H1 (cell line): ENCODE measurements at regions not wholly inside any gene's neighbourhood (a gene's known extent, or its start where the extent isn't known, plus 50 kb on each side); places are given as distances from the start of the nearest gene placed in this dataset.

Source experiments
- BCL11A ChIP-seq, 2 experiments: IDR thresholded peaks; one replicate each; pipeline ENCODE4 v1.6.1; 2011; ENCODE audit warnings: low read depth in 2 of 2, low read length in 2 of 2, mild to moderate bottlenecking in 2 of 2
- CHD2 ChIP-seq: IDR thresholded peaks from 2 replicates; pipeline ENCODE4 v1.6.1; 2012; ENCODE audit warnings: low read length, improper control_type of control experiment
- CTCF ChIP-seq, 3 experiments: IDR thresholded peaks; 1 replicate in 2 of 3; 2 replicates in 1 of 3; pipeline versions ENCODE4 v1.5.1 to v1.6.1; 2011; ENCODE audit warnings: low read length in 3 of 3, mild to moderate bottlenecking in 3 of 3, inconsistent platforms in 2 of 3, low read depth in 1 of 3, moderate library complexity in 1 of 3; ENCODE audit not compliant: insufficient read depth in 1 of 3; ENCODE audit errors: control extremely low read depth in 1 of 3
- E2F6 ChIP-seq: IDR thresholded peaks from 2 replicates; pipeline ENCODE4 v1.6.1; 2012; ENCODE audit warnings: inconsistent platforms
- EZH2 ChIP-seq: fragments of 200-600 bp; sonication (generic); IDR thresholded peaks from 2 replicates; pipeline ENCODE4 v1.7.1; 2012; ENCODE audit warnings: low read depth, mild to moderate bottlenecking, moderate library complexity, low read length, inconsistent platforms; ENCODE audit not compliant: severe bottlenecking
- GTF2F1 ChIP-seq: IDR thresholded peaks from 2 replicates; pipeline ENCODE4 v1.6.1; 2012; ENCODE audit warnings: low read depth, low read length, improper control_type of control experiment, borderline replicate concordance
- POLR2A ChIP-seq, 2 experiments: IDR thresholded peaks; 1 replicate in 1 of 2; 2 replicates in 1 of 2; pipeline ENCODE4 v1.6.1; 2011; ENCODE audit warnings: low read depth in 2 of 2, low read length in 2 of 2, mild to moderate bottlenecking in 2 of 2; ENCODE audit errors: control extremely low read depth in 1 of 2
- POLR2AphosphoS5 ChIP-seq: IDR thresholded peaks from 2 replicates; pipeline ENCODE4 v1.6.1; 2011; ENCODE audit warnings: low read depth, low read length
- RAD21 ChIP-seq, 2 experiments: IDR thresholded peaks in 1 of 2; conservative IDR thresholded peaks in 1 of 2; 2 replicates each; pipeline ENCODE4 v1.6.1; 2011; ENCODE audit warnings: low read depth in 2 of 2, low read length in 2 of 2, improper control_type of control experiment in 1 of 2, inconsistent platforms in 1 of 2, mild to moderate bottlenecking in 1 of 2, moderate library complexity in 1 of 2
- SUZ12 ChIP-seq: fragments of 200-600 bp; sonication (generic); IDR thresholded peaks from 2 replicates; pipeline ENCODE4 v1.6.1; 2012; ENCODE audit warnings: mild to moderate bottlenecking, inconsistent platforms, low read length, moderate library complexity, mixed read lengths
- USF2 ChIP-seq: IDR thresholded peaks from 2 replicates; pipeline ENCODE4 v1.6.1; 2011; ENCODE audit warnings: low read length, improper control_type of control experiment

GRCh38 chr21:20800106-20800505, 198.1 kb upstream of the NCAM2 start:
- TF ChIP-seq POLR2AphosphoS5 (no peak), CTCF (IDR thresholded peaks at IDR 0.05; ENCODE audit: control extremely low read depth in 1 of 3, insufficient read depth in 1 of 3, low read depth in 1 of 3, low read length in 3 of 3) (no peak), USF2 (no peak), EZH2 (no peak), RAD21 (IDR thresholded peaks at IDR 0.05 in 1 of 2, conservative IDR thresholded peaks at IDR 0.05 in 1 of 2; ENCODE audit: low read depth in 2 of 2, low read length in 2 of 2) (no peak), CHD2 (no peak), E2F6 (no peak), BCL11A (IDR thresholded peaks at IDR 0.05; ENCODE audit: low read depth in 2 of 2, low read length in 2 of 2) (no peak), GTF2F1 (no peak), POLR2A (IDR thresholded peaks at IDR 0.05; ENCODE audit: control extremely low read depth in 1 of 2, low read depth in 2 of 2, low read length in 2 of 2) (no peak), SUZ12 (no peak)
